MM.1S (cell line): ENCODE measurements at regions not wholly inside any gene's neighbourhood (a gene's known extent, or its start where the extent isn't known, plus 50 kb on each side); places are given as distances from the start of the nearest gene placed in this dataset.

Experiments
- EZH2 ChIP-seq: fragments of 300-600 bp; sonication (generic); optimal IDR thresholded peaks from 2 replicates; pipeline ENCODE3; 2017; ENCODE audit warnings: low read depth, mild to moderate bottlenecking, antibody characterized with exemption, low read length, mixed read lengths
- EZH2phosphoT487 ChIP-seq: fragments of 300-600 bp; sonication (generic); IDR thresholded peaks from 2 replicates; pipeline ENCODE4 v1.6.1; 2018; ENCODE audit warnings: antibody characterized with exemption, low read length
- TF ChIP-seq, protein P1 (sequence below): fragments of 300-600 bp; sonication (generic); IDR thresholded peaks from 2 replicates; pipeline ENCODE4 v1.5.1; 2016; ENCODE audit warnings: antibody characterized with exemption, low read length, mixed read lengths

DNA sequence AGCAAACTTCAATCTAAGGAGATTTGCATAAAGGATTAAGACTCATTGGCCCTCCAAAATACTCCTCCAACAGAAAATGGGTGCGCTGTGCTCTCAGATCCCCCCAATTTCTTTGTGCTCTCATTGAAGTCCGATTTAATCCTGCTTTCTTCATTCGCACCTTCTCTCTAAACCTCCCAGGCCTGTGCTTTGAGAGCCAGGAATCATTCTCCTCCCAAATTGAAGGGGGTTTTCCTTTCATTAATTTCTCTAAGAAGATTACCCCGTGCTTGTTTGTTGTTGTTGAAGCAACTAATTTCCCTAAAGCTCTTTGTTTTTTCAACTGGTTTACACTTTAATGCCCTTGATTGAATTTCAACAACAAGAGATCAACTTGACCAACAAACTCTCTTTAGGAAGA lies 304.2 kb upstream of the IRX3 start:
- TF ChIP-seq, protein P1, sequence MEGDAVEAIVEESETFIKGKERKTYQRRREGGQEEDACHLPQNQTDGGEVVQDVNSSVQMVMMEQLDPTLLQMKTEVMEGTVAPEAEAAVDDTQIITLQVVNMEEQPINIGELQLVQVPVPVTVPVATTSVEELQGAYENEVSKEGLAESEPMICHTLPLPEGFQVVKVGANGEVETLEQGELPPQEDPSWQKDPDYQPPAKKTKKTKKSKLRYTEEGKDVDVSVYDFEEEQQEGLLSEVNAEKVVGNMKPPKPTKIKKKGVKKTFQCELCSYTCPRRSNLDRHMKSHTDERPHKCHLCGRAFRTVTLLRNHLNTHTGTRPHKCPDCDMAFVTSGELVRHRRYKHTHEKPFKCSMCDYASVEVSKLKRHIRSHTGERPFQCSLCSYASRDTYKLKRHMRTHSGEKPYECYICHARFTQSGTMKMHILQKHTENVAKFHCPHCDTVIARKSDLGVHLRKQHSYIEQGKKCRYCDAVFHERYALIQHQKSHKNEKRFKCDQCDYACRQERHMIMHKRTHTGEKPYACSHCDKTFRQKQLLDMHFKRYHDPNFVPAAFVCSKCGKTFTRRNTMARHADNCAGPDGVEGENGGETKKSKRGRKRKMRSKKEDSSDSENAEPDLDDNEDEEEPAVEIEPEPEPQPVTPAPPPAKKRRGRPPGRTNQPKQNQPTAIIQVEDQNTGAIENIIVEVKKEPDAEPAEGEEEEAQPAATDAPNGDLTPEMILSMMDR: no peak
- TF ChIP-seq EZH2 (no peak), EZH2phosphoT487 (no peak)
